ENCODE measurements at regions not wholly inside any gene's neighbourhood (a gene's known extent, or its start where the extent isn't known, plus 50 kb on each side); places are given as distances from the start of the nearest gene placed in this dataset.

GRCh38 chr6:114796576-114796975 is 453.8 kb upstream of the HS3ST5 start:
- Histone ChIP-seq H3K79me2 (ENCODE audit: low read depth) (no peaks in the 10 kb centered on the region), H3K4me2 (no peak overlapping the region), H3K9ac (no peak overlapping the region), H3K9me3 (ENCODE audit: low read depth) (no peaks in the 10 kb centered on the region), H3K27me3 (no peaks in the 10 kb centered on the region), H3K4me3 (no peak overlapping the region), H4K20me1 (ENCODE audit: low read depth) (no peaks in the 10 kb centered on the region), H2AFZ (replicated peaks) (no peak overlapping the region), H3K36me3 (no peaks in the 10 kb centered on the region), H3F3A (ENCODE audit: low read depth) (no peaks in the 10 kb centered on the region), H3K4me1 (peaks cover 8% of the 10 kb centered on the region), H3K27ac (no peak overlapping the region)
- TF ChIP-seq EZH2 (IDR thresholded peaks at IDR 0.05) (no peak), EZH2phosphoT487 (IDR thresholded peaks at IDR 0.05) (no peak), CTCF (IDR thresholded peaks at IDR 0.05) (no peak)
- H3K36me3 Mint-ChIP-seq = no peaks in the 10 kb centered on the region
- no peaks in the 10 kb centered on the region for H3K9me3 Mint-ChIP-seq
- no peak for DNase-seq (ENCODE audit: low spot score)
- peaks cover 3% of the 10 kb centered on the region for H3K27me3 Mint-ChIP-seq (ENCODE audit: insufficient read depth, low read depth)
- H3K4me3 Mint-ChIP-seq = no peak overlapping the region
- no peak overlapping the region for H3K27ac Mint-ChIP-seq
- H3K4me1 Mint-ChIP-seq = peaks cover 16% of the 10 kb centered on the region

GRCh38 chr6:114793428-114793827 is 450.6 kb upstream of the HS3ST5 start:
- no peaks in the 10 kb centered on the region for H3K36me3 ChIP-seq

DNA sequence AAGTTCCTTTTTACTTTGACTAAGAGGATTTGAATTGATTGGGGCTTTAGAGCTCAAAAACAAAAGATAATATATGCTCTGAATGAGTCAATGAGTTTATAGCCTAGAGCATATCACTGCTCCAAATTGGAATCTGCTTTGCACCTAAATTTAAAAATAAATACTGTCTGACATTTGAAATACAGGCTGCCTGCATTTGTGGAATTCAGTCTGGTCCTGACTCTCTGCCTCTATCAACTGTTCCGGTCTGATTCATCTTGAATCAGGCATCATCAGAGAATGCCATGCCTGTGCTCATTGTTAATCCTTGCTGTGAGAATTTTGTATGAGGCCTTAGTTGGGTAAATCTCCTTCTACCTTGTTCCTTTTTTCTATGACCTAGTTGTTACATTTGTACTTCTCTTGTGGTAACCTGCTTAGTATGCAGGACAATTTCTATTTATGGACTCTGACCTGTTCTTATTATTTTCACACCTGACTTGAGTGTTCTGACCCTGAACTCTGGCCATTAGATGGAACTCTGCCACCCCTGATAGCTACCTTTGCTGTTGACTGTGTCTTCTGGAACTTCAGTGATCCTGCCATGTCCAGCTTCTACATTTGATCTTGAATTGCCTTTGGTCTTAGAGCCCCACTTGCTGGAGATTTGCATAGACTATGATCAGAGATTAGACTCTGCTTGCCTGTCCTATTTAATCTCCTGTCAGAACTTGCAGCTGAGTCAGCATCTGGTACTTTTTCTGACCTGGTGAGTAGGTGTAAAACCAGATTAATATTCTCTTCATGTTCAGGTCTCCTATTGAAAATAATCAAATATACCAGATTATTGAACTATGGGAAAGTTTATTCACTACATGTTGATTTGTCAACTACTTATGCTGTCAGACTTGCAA is 442.7 kb upstream of the HS3ST5 start:
- no peaks in the 10 kb centered on the region for H3F3A ChIP-seq (ENCODE audit: low read depth)
- H3K79me2 ChIP-seq (ENCODE audit: low read depth) = no peaks in the 10 kb centered on the region
- no peaks in the 10 kb centered on the region for H3K36me3 ChIP-seq
- no peak overlapping the region for H3K4me2 ChIP-seq
- H2AFZ ChIP-seq (replicated peaks) = no peak overlapping the region
- no peak overlapping the region for H3K9ac ChIP-seq
- H4K20me1 ChIP-seq (ENCODE audit: low read depth) = no peaks in the 10 kb centered on the region
- H3K27me3 Mint-ChIP-seq (ENCODE audit: insufficient read depth, low read depth) = no peaks in the 10 kb centered on the region
- no peak for TF ChIP-seq EZH2 (IDR thresholded peaks at IDR 0.05)
- TF ChIP-seq EZH2phosphoT487 (IDR thresholded peaks at IDR 0.05) = no peak
- TF ChIP-seq CTCF (IDR thresholded peaks at IDR 0.05) = no peak
- no peak overlapping the region for H3K4me3 ChIP-seq
- no peaks in the 10 kb centered on the region for H3K9me3 ChIP-seq (ENCODE audit: low read depth)
- H3K27ac Mint-ChIP-seq = no peak overlapping the region
- peaks cover 5% of the 10 kb centered on the region for H3K4me1 Mint-ChIP-seq
- no peaks in the 10 kb centered on the region for H3K4me1 ChIP-seq
- no peaks in the 10 kb centered on the region for H3K36me3 Mint-ChIP-seq
- H3K9me3 Mint-ChIP-seq = peaks cover 2% of the 10 kb centered on the region
- no peak overlapping the region for H3K27ac ChIP-seq
- no peaks in the 10 kb centered on the region for H3K27me3 ChIP-seq
- no peak overlapping the region for H3K4me3 Mint-ChIP-seq
- DNase-seq (ENCODE audit: low spot score) = no peak

More at GRCh38 chr6:114793428-114793827, 450.6 kb upstream of the HS3ST5 start:
- Histone ChIP-seq H3K4me2 (no peak overlapping the region), H2AFZ (replicated peaks) (no peak overlapping the region), H3K9me3 (ENCODE audit: low read depth) (no peaks in the 10 kb centered on the region), H3K27ac (no peak overlapping the region), H3K79me2 (ENCODE audit: low read depth) (no peaks in the 10 kb centered on the region), H3F3A (ENCODE audit: low read depth) (no peaks in the 10 kb centered on the region), H3K4me3 (no peak overlapping the region), H3K4me1 (peaks cover 8% of the 10 kb centered on the region), H4K20me1 (ENCODE audit: low read depth) (no peaks in the 10 kb centered on the region), H3K27me3 (no peaks in the 10 kb centered on the region), H3K9ac (no peak overlapping the region)
- peaks cover 16% of the 10 kb centered on the region for H3K4me1 Mint-ChIP-seq
- H3K27ac Mint-ChIP-seq = peak overlapping the region; percentile 57
- DNase-seq (ENCODE audit: low spot score) = peak; percentile 22
- H3K9me3 Mint-ChIP-seq = no peaks in the 10 kb centered on the region
- no peak overlapping the region for H3K4me3 Mint-ChIP-seq
- TF ChIP-seq EZH2phosphoT487 (IDR thresholded peaks at IDR 0.05) = no peak
- no peak for TF ChIP-seq CTCF (IDR thresholded peaks at IDR 0.05)
- no peak for TF ChIP-seq EZH2 (IDR thresholded peaks at IDR 0.05)
- peaks cover 3% of the 10 kb centered on the region for H3K27me3 Mint-ChIP-seq (ENCODE audit: insufficient read depth, low read depth)
- H3K36me3 Mint-ChIP-seq = no peaks in the 10 kb centered on the region

Data from neural progenitor cell (in vitro differentiated cells).